Esophagus (tissue), 2 donors: ENCODE measurements at regions not wholly inside any gene's neighbourhood (a gene's known extent, or its start where the extent isn't known, plus 50 kb on each side); places are given as distances from the start of the nearest gene placed in this dataset.
"Not testable (repeated sequence)": the region's sequence is repeated elsewhere in the genome, so short reads cannot be mapped to it uniquely, and the experiment has no call there.

ENCODE experiments used
- H3K27ac ChIP-seq, 2 donors: one replicate each; pipeline ENCODE4 v1.5.1; 2013; ENCODE audit warnings: low read depth in 2 of 2, mild to moderate bottlenecking in 2 of 2, inconsistent platforms in 1 of 2, low read length in 1 of 2, moderate library complexity in 1 of 2
- H3K27me3 ChIP-seq, 2 donors: one replicate each; pipeline ENCODE4 v1.6.1; 2013; ENCODE audit warnings: low read length in 2 of 2, control low read depth in 1 of 2, mild to moderate bottlenecking in 1 of 2; ENCODE audit not compliant: insufficient read depth in 2 of 2, control insufficient read depth in 1 of 2
- H3K36me3 ChIP-seq, 2 donors: one replicate each; pipeline ENCODE4 v1.6.1; 2013; ENCODE audit warnings: low read length in 1 of 2; ENCODE audit not compliant: control insufficient read depth in 2 of 2, insufficient read depth in 2 of 2
- H3K4me1 ChIP-seq, 2 donors: one replicate each; pipeline ENCODE4 v1.6.1; 2013; ENCODE audit warnings: low read length in 1 of 2; ENCODE audit not compliant: control insufficient read depth in 2 of 2, insufficient read depth in 2 of 2
- H3K4me3 ChIP-seq, 2 donors: one replicate each; pipeline ENCODE4 v1.5.1; 2013; ENCODE audit warnings: low read length in 2 of 2, mild to moderate bottlenecking in 2 of 2, low read depth in 1 of 2, moderate library complexity in 1 of 2
- H3K9me3 ChIP-seq, 2 donors: one replicate each; pipeline ENCODE4 v1.6.1; 2013; ENCODE audit warnings: mild to moderate bottlenecking in 2 of 2, low read depth in 1 of 2, low read length in 1 of 2, moderate library complexity in 1 of 2; ENCODE audit not compliant: control insufficient read depth in 2 of 2, insufficient read depth in 1 of 2
- WGBS, 2 donors: extraction: QIAGEN DNeasy Blood & Tissue Kit; methylation state at CpG; one replicate each; pipeline ENCODE4 v1.1.7; 2013; 5-methylcytosine and 5-hydroxymethylcytosine counted together
- donor health status: healthy with polysubstance abuse.
- donor health status: Bipolar disorder and iron deficiency.

- WGBS, 2 donors: 84 to 89% methylated on average over 1 of the region's 1 CpG
- not testable (repeated sequence) for H3K36me3 ChIP-seq, H3K27ac ChIP-seq
These were observed 101.3 kb upstream of the FOXQ1 start for GRCh38 chr6:1210631-1211030.

DNA sequence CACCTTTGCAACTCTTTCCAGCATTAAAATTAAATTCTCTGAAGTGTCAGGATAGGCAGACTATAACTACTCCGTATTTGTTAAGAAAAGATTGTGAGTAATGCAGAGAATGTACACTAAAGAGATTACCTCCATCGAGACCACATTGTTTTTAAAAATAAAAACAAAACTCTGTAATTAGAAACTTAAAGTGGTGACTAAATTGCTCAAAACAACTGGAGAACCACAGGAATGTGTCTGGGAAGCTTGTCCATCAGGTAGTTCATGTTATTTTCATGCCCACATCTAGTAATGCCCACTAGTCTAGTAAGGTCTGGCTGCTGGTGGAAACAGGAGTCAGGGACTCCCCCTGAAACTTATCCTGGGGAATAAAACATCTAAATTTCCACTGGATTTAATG lies 103.0 kb upstream of the FOXQ1 start:
- Histone ChIP-seq H3K4me1 (no peaks in the 10 kb centered on the region), H3K27ac (no peak overlapping the region), H3K9me3 (no peaks in the 10 kb centered on the region), H3K36me3 (no peaks in the 10 kb centered on the region), H3K27me3 (no peaks in the 10 kb centered on the region), H3K4me3 (no peak overlapping the region)
- WGBS, 2 donors: 87 to 93% methylated on average over 2 of the region's 2 CpGs

More at GRCh38 chr6:1210631-1211030, 101.3 kb upstream of the FOXQ1 start:
- H3K27me3 ChIP-seq, H3K9me3 ChIP-seq, H3K4me1 ChIP-seq, H3K4me3 ChIP-seq: not testable (repeated sequence)

GRCh38 chr6:1203546-1203945 lies 108.4 kb upstream of the FOXQ1 start:
- 84 to 85% methylated on average over 5 of the region's 5 CpGs for WGBS, 2 donors
- H3K9me3 ChIP-seq: no peaks in the 10 kb centered on the region

DNA sequence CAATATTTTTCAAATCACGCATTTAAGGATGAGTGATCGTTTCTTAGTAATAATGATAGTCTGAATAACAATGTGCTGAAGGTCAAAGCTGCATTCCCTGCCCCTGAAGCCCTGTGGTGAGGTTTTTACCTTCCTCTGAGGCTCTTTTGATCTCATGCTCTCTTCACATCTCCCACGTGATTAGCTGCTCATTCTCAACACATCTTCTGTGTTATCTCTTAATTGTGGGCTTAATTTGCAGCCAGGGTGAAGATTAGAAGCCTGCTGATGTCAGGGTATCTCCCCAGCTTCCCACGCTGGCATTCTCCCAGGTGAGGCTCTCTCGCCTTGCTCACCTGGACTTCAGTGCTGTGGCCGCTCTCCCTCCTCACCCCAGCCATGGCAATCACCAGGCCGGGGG lies 109.7 kb upstream of the FOXQ1 start:
- WGBS, 2 donors: 67 to 76% methylated on average over 7 of the region's 7 CpGs
- H3K9me3 ChIP-seq: no peaks in the 10 kb centered on the region
- H3K27me3 ChIP-seq: no peaks in the 10 kb centered on the region
- H3K4me3 ChIP-seq: no peak overlapping the region
- no peaks in the 10 kb centered on the region for H3K4me1 ChIP-seq
- no peaks in the 10 kb centered on the region for H3K36me3 ChIP-seq
- no peak overlapping the region for H3K27ac ChIP-seq

More at GRCh38 chr6:1203546-1203945, 108.4 kb upstream of the FOXQ1 start:
- Histone ChIP-seq H3K4me1 (no peaks in the 10 kb centered on the region), H3K36me3 (no peaks in the 10 kb centered on the region), H3K27me3 (no peaks in the 10 kb centered on the region), H3K27ac (no peak overlapping the region), H3K4me3 (no peak overlapping the region)

DNA sequence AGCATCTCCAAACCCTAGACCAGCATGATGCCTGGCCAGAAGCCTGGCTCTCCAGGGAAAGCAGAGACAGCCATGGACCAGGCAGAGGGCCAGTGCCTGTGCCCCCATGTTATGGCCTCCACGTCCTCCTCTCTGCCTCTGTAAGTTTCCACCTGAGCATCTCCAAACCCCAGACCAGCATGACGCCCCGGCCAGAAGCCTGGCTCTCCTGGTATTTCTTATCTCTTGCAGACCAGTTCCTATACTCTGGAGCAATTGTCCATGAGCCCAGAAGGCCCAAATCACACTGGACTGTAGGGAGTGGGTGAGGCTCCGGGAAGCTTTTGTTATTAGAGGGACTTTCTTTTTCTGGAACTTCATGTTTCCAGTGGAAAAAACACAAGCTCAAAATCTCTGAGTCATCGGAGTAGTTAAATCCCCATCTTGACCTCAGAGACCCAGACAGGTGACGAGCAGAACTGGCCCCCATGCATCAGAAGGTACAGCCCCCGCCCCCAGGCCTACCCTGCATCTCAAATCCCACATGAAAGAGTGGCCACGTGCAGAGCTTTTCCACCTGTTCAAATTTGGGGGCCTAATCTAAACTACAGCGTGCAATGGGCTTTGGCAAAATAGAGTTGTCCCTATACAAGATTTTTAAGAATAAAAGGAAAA lies 110.2 kb upstream of the FOXQ1 start:
- 81 to 85% methylated on average over 9 of the region's 9 CpGs for WGBS, 2 donors
- H3K9me3 ChIP-seq: no peaks in the 10 kb centered on the region

GRCh38 chr6:1200409-1201101 lies 111.3 kb upstream of the FOXQ1 start:
- H3K4me3 ChIP-seq: no peak overlapping the region
- H3K27me3 ChIP-seq: no peaks in the 10 kb centered on the region
- no peak overlapping the region for H3K27ac ChIP-seq
- no peaks in the 10 kb centered on the region for H3K9me3 ChIP-seq
- WGBS, 2 donors: 84 to 87% methylated on average over 15 of the region's 15 CpGs
- H3K36me3 ChIP-seq: no peaks in the 10 kb centered on the region
- no peaks in the 10 kb centered on the region for H3K4me1 ChIP-seq

More for the DNA sequence above, 110.2 kb upstream of the FOXQ1 start:
- no peaks in the 10 kb centered on the region for H3K36me3 ChIP-seq
- no peaks in the 10 kb centered on the region for H3K4me1 ChIP-seq
- no peak overlapping the region for H3K4me3 ChIP-seq
- H3K27me3 ChIP-seq: no peaks in the 10 kb centered on the region
- H3K27ac ChIP-seq: no peak overlapping the region

- Histone ChIP-seq H3K9me3 (no peaks in the 10 kb centered on the region), H3K4me3 (no peak overlapping the region), H3K36me3 (no peaks in the 10 kb centered on the region), H3K27ac (no peak overlapping the region), H3K4me1 (no peaks in the 10 kb centered on the region), H3K27me3 (no peaks in the 10 kb centered on the region)
- 88 to 93% methylated on average over 2 of the region's 2 CpGs for WGBS, 2 donors
These were observed 111.9 kb upstream of the FOXQ1 start for GRCh38 chr6:1200081-1200408.

- no peaks in the 10 kb centered on the region for H3K27me3 ChIP-seq
- no peak overlapping the region for H3K4me3 ChIP-seq
- no peak overlapping the region for H3K27ac ChIP-seq
- WGBS, 2 donors: 78 to 88% methylated on average over 3 of the region's 3 CpGs
- H3K4me1 ChIP-seq: no peaks in the 10 kb centered on the region
- H3K9me3 ChIP-seq: no peaks in the 10 kb centered on the region
- no peaks in the 10 kb centered on the region for H3K36me3 ChIP-seq
These were observed 114.6 kb upstream of the FOXQ1 start for GRCh38 chr6:1197309-1197708.

DNA sequence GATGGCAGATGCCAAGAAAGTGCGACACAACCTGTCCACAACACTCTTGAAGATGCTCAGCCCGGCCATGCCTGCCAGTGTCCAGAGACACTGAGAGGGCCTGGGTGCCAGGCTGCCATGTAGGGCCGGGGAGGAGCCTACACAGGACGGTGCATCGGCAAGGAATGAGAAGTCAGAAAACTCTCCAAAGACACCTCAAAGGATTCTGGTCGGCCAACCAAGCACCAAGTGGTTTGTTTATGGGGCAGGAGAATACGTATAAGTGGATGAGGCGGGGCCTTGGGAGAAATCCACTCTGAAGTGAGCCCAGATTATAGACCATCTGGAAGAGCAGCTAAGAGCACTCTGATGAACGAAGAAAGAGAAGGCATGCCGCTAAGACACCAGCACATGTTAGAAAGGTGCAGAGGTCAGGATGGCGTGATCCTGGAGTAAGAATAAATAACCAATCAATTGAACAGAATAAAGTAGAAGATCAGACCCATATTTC lies 120.7 kb upstream of the FOXQ1 start:
- H3K27me3 ChIP-seq: no peaks in the 10 kb centered on the region
- H3K9me3 ChIP-seq: no peaks in the 10 kb centered on the region
- H3K4me3 ChIP-seq: no peak overlapping the region
- H3K27ac ChIP-seq: no peak overlapping the region
- 93 to 94% methylated on average over 11 of the region's 11 CpGs for WGBS, 2 donors
- no peaks in the 10 kb centered on the region for H3K36me3 ChIP-seq
- H3K4me1 ChIP-seq: peaks cover 0 to 6% of the 10 kb centered on the region in 2 donors

DNA sequence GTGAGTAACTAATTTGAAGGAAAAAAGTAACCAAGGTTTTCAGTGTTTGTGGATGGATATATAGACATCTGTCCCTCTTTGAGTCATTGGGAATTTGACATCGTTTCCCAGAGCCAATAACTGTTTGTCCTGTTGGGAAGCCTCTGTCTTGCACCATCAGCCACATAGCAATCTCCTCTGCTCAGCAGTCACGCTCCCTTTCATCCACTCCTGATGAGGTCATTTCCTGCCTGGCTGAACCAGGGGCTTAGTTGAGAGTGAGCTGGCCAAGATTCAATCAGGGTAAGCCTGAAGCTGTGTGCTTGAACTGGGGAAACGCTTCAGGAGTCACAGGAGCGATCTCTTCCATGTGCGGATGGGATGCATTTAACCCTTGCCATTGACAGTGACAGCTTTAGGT lies 121.5 kb upstream of the FOXQ1 start:
- H3K4me1 ChIP-seq: peaks cover 0 to 6% of the 10 kb centered on the region in 2 donors
- no peak overlapping the region for H3K27ac ChIP-seq
- no peaks in the 10 kb centered on the region for H3K9me3 ChIP-seq
- WGBS, 2 donors: 27 to 36% methylated on average over 5 of the region's 5 CpGs
- H3K27me3 ChIP-seq: no peaks in the 10 kb centered on the region
- H3K36me3 ChIP-seq: no peaks in the 10 kb centered on the region
- no peak overlapping the region for H3K4me3 ChIP-seq
